Adipocyte (in vitro differentiated cells): ENCODE measurements at regions not wholly inside any gene's neighbourhood (a gene's known extent, or its start where the extent isn't known, plus 50 kb on each side); places are given as distances from the start of the nearest gene placed in this dataset.
A peak's percentile ranks its signal among the peaks of the same experiment; 100 is the strongest.
"Not testable (repeated sequence)": the region's sequence is repeated elsewhere in the genome, so short reads cannot be mapped to it uniquely, and the experiment has no call there.

Experiments used
- DNase-seq: peaks from one replicate; pipeline ENCODE4 v3.0.0-alpha.2; 2015; ENCODE audit warnings: low read depth
- H3K27me3 ChIP-seq: replicated peaks from 2 replicates; pipeline ENCODE4 v1.7.0; 2013; ENCODE audit warnings: mild to moderate bottlenecking, low read length, moderate library complexity; ENCODE audit not compliant: control insufficient read depth, insufficient read depth
- H3K36me3 ChIP-seq: 2 replicates; pipeline ENCODE4 v1.7.0; 2013; ENCODE audit warnings: low read length, mild to moderate bottlenecking, moderate library complexity; ENCODE audit not compliant: control insufficient read depth, insufficient read depth, severe bottlenecking
- H3K4me1 ChIP-seq: 2 replicates; pipeline ENCODE4 v1.7.0; 2013; ENCODE audit warnings: mild to moderate bottlenecking, low read length, moderate library complexity; ENCODE audit not compliant: control insufficient read depth, insufficient read depth
- H3K4me3 ChIP-seq: 2 replicates; pipeline ENCODE4 v1.7.0; 2013; ENCODE audit warnings: mild to moderate bottlenecking, low read length, moderate library complexity
- H3K9ac ChIP-seq: 2 replicates; pipeline ENCODE4 v1.7.0; 2013; ENCODE audit warnings: mild to moderate bottlenecking, low read length, moderate library complexity
- H3K9me3 ChIP-seq: 2 replicates; pipeline ENCODE4 v1.7.0; 2013; ENCODE audit warnings: mild to moderate bottlenecking, low read length, moderate library complexity; ENCODE audit not compliant: control insufficient read depth

DNA sequence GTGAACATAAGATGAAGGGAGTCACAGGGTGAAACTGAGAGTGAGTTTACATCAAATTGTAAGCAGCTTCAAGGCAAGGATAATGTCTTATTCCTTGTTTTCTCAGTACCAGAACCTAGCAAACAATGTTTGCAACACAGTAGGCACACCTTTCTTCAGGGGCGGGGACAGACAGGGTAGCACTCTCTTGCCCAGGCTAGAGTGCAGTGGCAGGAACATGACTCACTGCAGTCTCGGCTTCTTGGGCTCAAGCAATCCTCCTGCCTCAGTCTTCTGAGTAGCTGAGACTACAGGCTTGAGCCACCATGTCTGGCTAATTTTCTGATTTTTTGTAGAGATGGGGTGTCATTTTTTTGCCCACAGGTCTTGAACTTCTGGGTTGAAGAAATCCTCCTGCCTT lies 299.8 kb downstream of the CD83 start:
- no peak for DNase-seq
- Histone ChIP-seq H3K9ac (no peak overlapping the region), H3K9me3 (peaks cover 8% of the 10 kb centered on the region), H3K27me3 (no peaks in the 10 kb centered on the region), H3K4me3 (no peak overlapping the region), H3K36me3 (no peaks in the 10 kb centered on the region), H3K4me1 (no peaks in the 10 kb centered on the region)

DNA sequence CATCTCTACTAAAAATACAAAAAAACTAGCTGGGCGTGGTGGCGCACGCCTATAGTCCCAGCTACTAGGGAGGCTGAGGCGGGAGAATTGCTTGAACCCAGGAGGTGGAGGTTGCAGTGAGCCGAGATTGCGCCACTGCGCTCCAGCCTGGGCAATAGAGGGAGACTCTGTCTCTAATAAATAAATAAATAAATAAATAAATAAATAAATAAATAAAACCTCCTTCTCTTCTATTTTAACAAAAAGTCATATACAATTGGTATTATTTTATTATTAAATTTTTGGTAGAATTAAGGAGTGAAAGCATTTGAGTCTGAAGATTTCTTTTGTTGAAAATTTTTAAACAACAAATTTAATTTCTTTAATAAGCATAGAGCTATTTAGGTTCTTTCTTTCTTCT lies 301.7 kb downstream of the CD83 start:
- H3K9ac ChIP-seq, H3K9me3 ChIP-seq, H3K4me3 ChIP-seq, H3K27me3 ChIP-seq, DNase-seq, H3K36me3 ChIP-seq: not testable (repeated sequence)
- H3K4me1 ChIP-seq: peaks cover 11% of the 10 kb centered on the region

GRCh38 chr6:14422061-14422460 lies 304.5 kb downstream of the CD83 start:
- no peak for DNase-seq
- Histone ChIP-seq H3K4me1 (peaks cover 11% of the 10 kb centered on the region), H3K9me3 (peaks cover 8% of the 10 kb centered on the region), H3K27me3 (no peaks in the 10 kb centered on the region), H3K4me3 (no peak overlapping the region), H3K9ac (no peak overlapping the region), H3K36me3 (no peaks in the 10 kb centered on the region)

DNA sequence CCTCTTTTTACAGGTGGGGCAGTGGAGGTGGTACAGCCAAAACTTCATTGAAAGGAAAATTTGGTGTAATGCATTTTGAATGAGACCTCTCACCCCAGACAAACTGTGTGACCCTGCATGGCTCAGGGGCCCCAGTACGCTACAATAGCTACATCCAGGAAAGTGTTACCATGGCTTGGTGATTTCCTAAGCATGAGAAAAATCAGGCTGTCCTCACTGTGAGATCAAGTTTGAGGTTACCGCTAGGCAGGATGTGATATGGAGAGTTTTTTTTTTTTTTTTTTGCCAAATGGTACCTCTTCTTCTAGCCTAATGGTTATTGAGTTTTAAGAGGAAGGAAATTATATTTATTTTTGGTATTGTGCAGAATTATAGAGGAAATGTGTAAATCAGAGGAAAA lies 305.3 kb downstream of the CD83 start:
- Histone ChIP-seq H3K4me3 (no peak overlapping the region), H3K36me3 (no peaks in the 10 kb centered on the region), H3K4me1 (peaks cover 11% of the 10 kb centered on the region), H3K27me3 (no peaks in the 10 kb centered on the region), H3K9ac (no peak overlapping the region), H3K9me3 (peaks cover 8% of the 10 kb centered on the region)
- DNase-seq: no peak

GRCh38 chr6:14423330-14423729 lies 305.8 kb downstream of the CD83 start:
- Histone ChIP-seq H3K36me3 (no peaks in the 10 kb centered on the region), H3K9me3 (peaks cover 8% of the 10 kb centered on the region), H3K4me1 (peaks cover 11% of the 10 kb centered on the region), H3K4me3 (no peak overlapping the region), H3K9ac (no peak overlapping the region), H3K27me3 (no peaks in the 10 kb centered on the region)
- no peak for DNase-seq

DNA sequence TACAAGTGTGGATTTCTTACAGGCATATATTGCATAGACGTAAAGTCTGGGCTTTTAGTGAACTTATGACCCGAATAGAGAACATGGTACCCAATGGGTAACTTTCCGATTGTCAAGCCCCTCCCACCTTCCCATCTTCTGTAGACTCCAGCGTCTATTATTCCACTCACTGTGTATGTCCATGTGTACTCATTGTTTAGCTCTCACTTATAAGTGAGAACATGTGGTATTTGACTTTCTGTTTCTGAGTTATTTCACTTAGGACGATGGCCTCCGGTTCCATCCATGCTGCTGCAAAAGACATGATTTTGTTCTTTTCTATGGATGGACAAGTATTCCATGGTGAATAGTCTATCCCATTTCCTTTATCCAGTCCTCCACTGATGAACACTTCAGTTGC lies 306.4 kb downstream of the CD83 start:
- H3K36me3 ChIP-seq: no peaks in the 10 kb centered on the region
- no peak overlapping the region for H3K4me3 ChIP-seq
- peaks cover 8% of the 10 kb centered on the region for H3K9me3 ChIP-seq
- H3K9ac ChIP-seq: no peak overlapping the region
- H3K4me1 ChIP-seq: peaks cover 11% of the 10 kb centered on the region
- DNase-seq: no peak
- no peaks in the 10 kb centered on the region for H3K27me3 ChIP-seq

DNA sequence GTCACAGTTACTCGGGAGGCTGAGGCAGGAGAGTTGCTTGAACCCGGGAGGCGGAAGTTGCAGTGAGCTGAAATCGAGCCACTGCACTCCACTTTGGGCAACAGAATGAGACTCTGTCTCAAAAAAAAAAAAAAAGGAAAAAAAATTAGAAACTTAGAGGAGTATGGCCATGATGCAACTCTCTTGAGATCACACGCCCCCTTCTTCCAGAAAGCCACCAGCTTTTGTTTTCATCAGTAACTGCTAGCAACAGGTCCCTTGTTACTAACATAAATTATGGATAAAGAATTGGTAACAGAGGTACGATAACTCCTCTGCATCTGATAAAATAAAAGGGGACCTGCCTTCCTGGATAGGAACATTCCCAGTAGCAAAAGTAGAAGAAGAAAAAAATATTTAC lies 308.2 kb downstream of the CD83 start:
- peak; percentile 9 for DNase-seq
- no peaks in the 10 kb centered on the region for H3K9me3 ChIP-seq
- no peak overlapping the region for H3K9ac ChIP-seq
- no peaks in the 10 kb centered on the region for H3K27me3 ChIP-seq
- no peaks in the 10 kb centered on the region for H3K36me3 ChIP-seq
- H3K4me1 ChIP-seq: peaks cover 11% of the 10 kb centered on the region
- H3K4me3 ChIP-seq: no peak overlapping the region

GRCh38 chr6:14426281-14426680 lies 308.7 kb downstream of the CD83 start:
- peaks cover 11% of the 10 kb centered on the region for H3K4me1 ChIP-seq
- H3K9me3 ChIP-seq: no peaks in the 10 kb centered on the region
- DNase-seq: no peak
- no peaks in the 10 kb centered on the region for H3K27me3 ChIP-seq
- H3K9ac ChIP-seq: no peak overlapping the region
- no peaks in the 10 kb centered on the region for H3K36me3 ChIP-seq
- no peak overlapping the region for H3K4me3 ChIP-seq

GRCh38 chr6:14428269-14428668 lies 310.7 kb downstream of the CD83 start:
- H3K4me3 ChIP-seq: no peak overlapping the region
- DNase-seq: no peak
- H3K36me3 ChIP-seq: no peaks in the 10 kb centered on the region
- peaks cover 5% of the 10 kb centered on the region for H3K4me1 ChIP-seq
- no peaks in the 10 kb centered on the region for H3K9me3 ChIP-seq
- H3K27me3 ChIP-seq: no peaks in the 10 kb centered on the region
- no peak overlapping the region for H3K9ac ChIP-seq

DNA sequence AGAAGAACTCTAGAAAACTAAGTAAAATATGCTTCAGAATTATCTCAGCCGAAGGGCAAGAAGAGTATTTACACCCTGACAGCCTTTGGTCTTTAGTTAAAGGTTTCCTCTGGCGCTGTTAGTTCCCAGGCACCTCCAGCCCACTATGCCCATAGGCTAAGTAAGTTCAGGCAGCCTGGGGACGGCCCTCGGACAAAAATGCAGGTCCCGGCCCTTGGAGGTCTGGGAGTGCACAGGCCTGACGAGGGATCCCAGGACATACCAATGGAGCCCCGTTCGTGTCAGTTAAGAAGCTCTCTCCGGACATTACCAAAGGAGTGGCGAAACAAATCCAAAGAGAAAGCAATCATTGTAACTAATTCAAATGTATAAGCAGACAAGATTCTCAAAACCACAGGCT lies 311.8 kb downstream of the CD83 start:
- H3K36me3 ChIP-seq: no peaks in the 10 kb centered on the region
- no peaks in the 10 kb centered on the region for H3K9me3 ChIP-seq
- no peaks in the 10 kb centered on the region for H3K4me1 ChIP-seq
- no peak overlapping the region for H3K9ac ChIP-seq
- H3K4me3 ChIP-seq: no peak overlapping the region
- H3K27me3 ChIP-seq: no peaks in the 10 kb centered on the region
- DNase-seq: no peak

DNA sequence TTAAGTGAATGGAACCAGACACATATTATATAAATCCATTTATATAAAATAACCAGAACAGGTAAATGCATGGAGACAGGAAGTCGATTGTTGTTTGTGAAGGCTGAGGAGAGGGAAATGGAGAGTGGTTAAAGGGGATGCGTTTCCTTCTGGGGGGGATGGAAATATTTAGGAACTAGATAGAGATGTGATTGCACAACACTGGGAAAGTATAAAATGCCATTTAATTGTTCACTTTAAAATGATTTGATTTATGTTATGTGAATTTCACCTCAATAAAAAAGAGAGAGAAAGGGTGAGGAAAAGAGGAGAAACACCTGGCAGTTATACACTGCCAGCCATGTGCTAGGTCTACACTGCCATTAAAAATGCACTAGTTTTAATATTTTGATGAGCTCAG lies 312.6 kb downstream of the CD83 start:
- Histone ChIP-seq H3K4me1 (no peaks in the 10 kb centered on the region), H3K9ac (no peak overlapping the region), H3K9me3 (no peaks in the 10 kb centered on the region), H3K36me3 (no peaks in the 10 kb centered on the region), H3K27me3 (no peaks in the 10 kb centered on the region), H3K4me3 (no peak overlapping the region)
- no peak for DNase-seq

DNA sequence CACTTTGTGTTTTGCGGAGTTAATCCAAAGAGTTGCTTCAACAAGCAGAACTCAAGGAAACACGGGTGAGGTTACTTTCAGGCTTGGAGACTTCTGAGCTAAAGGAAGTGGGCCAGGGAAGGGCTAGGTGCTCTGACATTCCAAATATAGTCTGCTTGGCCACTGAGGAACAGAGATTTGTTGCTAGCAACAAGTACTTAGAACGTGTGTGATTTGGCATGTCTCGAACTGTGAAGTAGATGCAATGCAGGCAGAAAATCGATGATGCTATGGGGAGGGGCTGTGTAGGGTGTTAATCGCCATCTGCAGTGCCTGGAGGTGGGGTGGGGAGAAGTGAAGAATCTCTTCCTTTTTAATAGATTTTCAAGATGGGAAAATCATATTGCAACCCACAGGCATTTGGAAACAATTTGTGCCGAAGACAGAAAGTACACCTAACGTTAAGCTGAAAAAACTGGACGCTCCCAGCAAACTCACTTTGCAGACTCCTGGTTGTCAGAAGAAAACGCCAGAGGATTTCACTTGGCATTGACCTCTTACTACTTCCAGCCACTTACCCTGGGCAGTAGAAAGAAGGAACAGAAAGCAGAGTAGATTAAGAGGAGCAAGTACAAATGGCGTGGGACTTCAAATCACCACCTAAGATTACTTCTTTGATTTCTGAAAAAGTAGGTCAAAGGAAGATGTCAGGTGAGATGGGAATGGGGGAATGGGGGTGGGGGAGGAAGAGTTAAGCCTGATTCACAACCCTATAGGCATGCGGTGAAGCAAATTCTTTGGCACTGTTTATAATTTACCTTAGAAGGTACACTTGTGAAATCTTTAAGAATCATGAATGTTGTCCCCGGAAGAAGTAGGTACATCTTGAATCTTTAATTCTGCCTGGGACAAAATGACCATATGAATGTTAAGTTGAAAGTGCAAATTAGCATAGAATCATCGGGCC lies 314.1 kb downstream of the CD83 start:
- Histone ChIP-seq H3K27me3 (no peaks in the 10 kb centered on the region), H3K36me3 (no peaks in the 10 kb centered on the region), H3K9me3 (no peaks in the 10 kb centered on the region), H3K4me1 (no peaks in the 10 kb centered on the region), H3K9ac (no peak overlapping the region), H3K4me3 (no peak overlapping the region)
- DNase-seq: no peak
